Neural cell (in vitro differentiated cells): ENCODE measurements at regions not wholly inside any gene's neighbourhood (a gene's known extent, or its start where the extent isn't known, plus 50 kb on each side); places are given as distances from the start of the nearest gene placed in this dataset.

Experiments used
- EZH2 ChIP-seq: fragments of 200-600, 300-800 bp; shearing (Covaris generic), sonication (generic); IDR thresholded peaks from 2 replicates; pipeline ENCODE4 v1.6.1; 2014; ENCODE audit warnings: antibody characterized with exemption, low read length, borderline replicate concordance, mild to moderate bottlenecking; ENCODE audit not compliant: insufficient read depth, poor library complexity, severe bottlenecking
- POLR2AphosphoS5 ChIP-seq: IDR thresholded peaks from 2 replicates; pipeline ENCODE4 v1.6.1; 2012
- REST ChIP-seq: IDR thresholded peaks from 2 replicates; pipeline ENCODE4 v1.6.1; 2012; ENCODE audit warnings: borderline replicate concordance
- SMC3 ChIP-seq: fragments of 450-650 bp; conservative IDR thresholded peaks from 2 replicates; pipeline ENCODE4 v1.6.1; 2014; ENCODE audit warnings: antibody characterized with exemption, mild to moderate bottlenecking, moderate library complexity; ENCODE audit not compliant: poor library complexity
- TAF1 ChIP-seq: IDR thresholded peaks from 2 replicates; pipeline ENCODE4 v1.6.1; 2012; ENCODE audit warnings: low read depth
- TF ChIP-seq, protein P1 (sequence below): fragments of 450-650 bp; IDR thresholded peaks from 2 replicates; pipeline ENCODE4 v1.5.1; 2014; ENCODE audit warnings: antibody characterized with exemption, mild to moderate bottlenecking, moderate library complexity; ENCODE audit not compliant: poor library complexity, severe bottlenecking

DNA sequence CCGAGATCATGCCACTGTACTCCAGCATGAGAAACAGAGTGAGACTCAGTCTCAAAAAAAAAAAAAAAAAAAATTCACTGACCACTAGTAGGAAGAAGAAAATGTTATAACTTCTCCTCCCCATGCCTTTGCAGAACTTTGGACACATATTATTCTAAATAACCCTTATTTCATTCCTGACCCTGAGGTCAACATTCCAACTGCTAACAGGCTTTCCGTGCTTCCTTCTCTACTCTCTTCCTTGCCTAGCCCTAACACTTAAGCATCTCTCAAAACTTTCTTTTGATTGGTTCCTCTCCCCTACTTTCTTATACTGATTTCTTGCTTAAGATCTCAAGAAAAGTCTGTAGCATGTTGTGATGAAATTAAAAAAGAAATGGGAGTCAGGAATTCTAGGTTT, 146.8 kb downstream of the MEX3B start:
- no peak for TF ChIP-seq EZH2
- TF ChIP-seq TAF1, result no peak
- TF ChIP-seq, protein P1, sequence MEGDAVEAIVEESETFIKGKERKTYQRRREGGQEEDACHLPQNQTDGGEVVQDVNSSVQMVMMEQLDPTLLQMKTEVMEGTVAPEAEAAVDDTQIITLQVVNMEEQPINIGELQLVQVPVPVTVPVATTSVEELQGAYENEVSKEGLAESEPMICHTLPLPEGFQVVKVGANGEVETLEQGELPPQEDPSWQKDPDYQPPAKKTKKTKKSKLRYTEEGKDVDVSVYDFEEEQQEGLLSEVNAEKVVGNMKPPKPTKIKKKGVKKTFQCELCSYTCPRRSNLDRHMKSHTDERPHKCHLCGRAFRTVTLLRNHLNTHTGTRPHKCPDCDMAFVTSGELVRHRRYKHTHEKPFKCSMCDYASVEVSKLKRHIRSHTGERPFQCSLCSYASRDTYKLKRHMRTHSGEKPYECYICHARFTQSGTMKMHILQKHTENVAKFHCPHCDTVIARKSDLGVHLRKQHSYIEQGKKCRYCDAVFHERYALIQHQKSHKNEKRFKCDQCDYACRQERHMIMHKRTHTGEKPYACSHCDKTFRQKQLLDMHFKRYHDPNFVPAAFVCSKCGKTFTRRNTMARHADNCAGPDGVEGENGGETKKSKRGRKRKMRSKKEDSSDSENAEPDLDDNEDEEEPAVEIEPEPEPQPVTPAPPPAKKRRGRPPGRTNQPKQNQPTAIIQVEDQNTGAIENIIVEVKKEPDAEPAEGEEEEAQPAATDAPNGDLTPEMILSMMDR, result no peak
- no peak for TF ChIP-seq SMC3
- no peak for TF ChIP-seq REST
- no peak for TF ChIP-seq POLR2AphosphoS5
